OCI-LY1 (cell line): ENCODE measurements at regions not wholly inside any gene's neighbourhood (a gene's known extent, or its start where the extent isn't known, plus 50 kb on each side); places are given as distances from the start of the nearest gene placed in this dataset.

Experiments used
- H2AFZ ChIP-seq: fragments of 200-600 bp; sonication (generic), shearing (Covaris generic); 2 replicates; pipeline ENCODE4 v1.6.0; 2014; ENCODE audit warnings: antibody characterized with exemption, mild to moderate bottlenecking, low read length
- H3F3A ChIP-seq: fragments of 200-600 bp; sonication (generic), shearing (Covaris generic); 2 replicates; pipeline ENCODE4 v1.6.0; 2014; ENCODE audit warnings: mild to moderate bottlenecking, antibody characterized with exemption, low read length, moderate library complexity; ENCODE audit not compliant: insufficient read depth
- H3K27ac ChIP-seq: fragments of 200-600 bp; sonication (generic); 2 replicates; pipeline ENCODE4 v1.5.1; 2014; ENCODE audit warnings: low read length, mixed run types, mild to moderate bottlenecking, low read depth; ENCODE audit not compliant: poor library complexity, severe bottlenecking
- H3K27me3 ChIP-seq: fragments of 200-600 bp; sonication (generic); 2 replicates; pipeline ENCODE4 v1.6.0; 2014; ENCODE audit warnings: antibody characterized with exemption, mild to moderate bottlenecking, low read length, moderate library complexity; ENCODE audit not compliant: insufficient read depth
- H3K36me3 ChIP-seq: fragments of 200-600 bp; sonication (generic); 2 replicates; pipeline ENCODE4 v1.6.1; 2014; ENCODE audit warnings: mild to moderate bottlenecking, antibody characterized with exemption, low read length, moderate library complexity, mixed read lengths; ENCODE audit not compliant: insufficient read depth
- H3K4me1 ChIP-seq: fragments of 200-600 bp; sonication (generic); 2 replicates; pipeline ENCODE4 v1.5.1; 2014; ENCODE audit warnings: mild to moderate bottlenecking, low read length, moderate library complexity; ENCODE audit not compliant: insufficient read depth, severe bottlenecking
- H3K4me2 ChIP-seq: fragments of 200-600 bp; sonication (generic), shearing (Covaris generic); 2 replicates; pipeline ENCODE4 v1.6.1; 2014; ENCODE audit warnings: low read length
- H3K4me3 ChIP-seq: fragments of 200-600 bp; sonication (generic); 2 replicates; pipeline ENCODE4 v1.5.1; 2014; ENCODE audit warnings: low read length, low read depth, mild to moderate bottlenecking, mixed read lengths; ENCODE audit not compliant: poor library complexity, severe bottlenecking
- H3K79me2 ChIP-seq: fragments of 200-600 bp; shearing (Covaris generic); 2 replicates; pipeline ENCODE4 v1.6.1; 2016; ENCODE audit warnings: mixed run types, low read length, mixed read lengths; ENCODE audit not compliant: insufficient read depth
- H3K9ac ChIP-seq: fragments of 200-600 bp; sonication (generic), shearing (Covaris generic); 2 replicates; pipeline ENCODE4 v1.6.1; 2014; ENCODE audit warnings: mild to moderate bottlenecking, low read length, mixed read lengths
- H3K9me2 ChIP-seq: fragments of 200-600 bp; sonication (generic), shearing (Covaris generic); 2 replicates; pipeline ENCODE4 v1.6.1; 2014; ENCODE audit warnings: low read depth, mild to moderate bottlenecking, low read length, mixed read lengths
- H3K9me3 ChIP-seq: fragments of 200-600 bp; shearing (Covaris generic); 2 replicates; pipeline ENCODE4 v1.6.1; 2014; ENCODE audit warnings: low read length, mixed read lengths
- H4K20me1 ChIP-seq: fragments of 200-600 bp; sonication (generic), shearing (Covaris generic); 2 replicates; pipeline ENCODE4 v1.6.0; 2016; ENCODE audit warnings: mild to moderate bottlenecking, low read length; ENCODE audit not compliant: insufficient read depth
- CTCF ChIP-seq: fragments of 200-600 bp; sonication (generic), shearing (Covaris generic); IDR thresholded peaks from 2 replicates; pipeline ENCODE4 v1.5.1; 2017; ENCODE audit warnings: mild to moderate bottlenecking, antibody characterized with exemption, low read length, moderate library complexity, mixed read lengths
- EZH2 ChIP-seq: fragments of 200-600 bp; sonication (generic), shearing (Covaris generic); IDR thresholded peaks from 2 replicates; pipeline ENCODE4 v1.8.0; 2017; ENCODE audit warnings: borderline replicate concordance, mixed run types, mild to moderate bottlenecking, antibody characterized with exemption, low read length, moderate library complexity, mixed read lengths

- H2AFZ ChIP-seq, result no peak overlapping the region
- no peaks in the 10 kb centered on the region for H3F3A ChIP-seq
- H3K4me2 ChIP-seq, result no peak overlapping the region
- H3K9ac ChIP-seq, result no peak overlapping the region
- H3K4me3 ChIP-seq, result no peak overlapping the region
- no peaks in the 10 kb centered on the region for H3K9me2 ChIP-seq
- H3K36me3 ChIP-seq, result no peaks in the 10 kb centered on the region
- H3K27me3 ChIP-seq, result no peaks in the 10 kb centered on the region
- H3K9me3 ChIP-seq, result no peaks in the 10 kb centered on the region
- no peak overlapping the region for H3K27ac ChIP-seq
- H3K79me2 ChIP-seq, result no peaks in the 10 kb centered on the region
- H4K20me1 ChIP-seq, result no peaks in the 10 kb centered on the region
- no peak for TF ChIP-seq EZH2
- TF ChIP-seq CTCF, result no peak
- H3K4me1 ChIP-seq, result no peaks in the 10 kb centered on the region
These were observed 216.9 kb downstream of the CENPC start for GRCh38 chr4:67328393-67328792.

GRCh38 chr4:67328018-67328278 is 217.4 kb downstream of the CENPC start:
- no peaks in the 10 kb centered on the region for H3K27me3 ChIP-seq
- no peak overlapping the region for H2AFZ ChIP-seq
- no peak overlapping the region for H3K4me2 ChIP-seq
- no peak overlapping the region for H3K4me3 ChIP-seq
- no peaks in the 10 kb centered on the region for H3K4me1 ChIP-seq
- H3K9me2 ChIP-seq, result no peaks in the 10 kb centered on the region
- no peaks in the 10 kb centered on the region for H3K9me3 ChIP-seq
- H3K9ac ChIP-seq, result no peak overlapping the region
- TF ChIP-seq EZH2, result no peak
- TF ChIP-seq CTCF, result no peak
- H4K20me1 ChIP-seq, result no peaks in the 10 kb centered on the region
- no peaks in the 10 kb centered on the region for H3K79me2 ChIP-seq
- H3F3A ChIP-seq, result no peaks in the 10 kb centered on the region
- no peak overlapping the region for H3K27ac ChIP-seq
- H3K36me3 ChIP-seq, result no peaks in the 10 kb centered on the region

- TF ChIP-seq CTCF (peak; percentile 89), EZH2 (no peak)
- H3K9ac ChIP-seq, result no peak overlapping the region
- no peak overlapping the region for H2AFZ ChIP-seq
- H3K27me3 ChIP-seq, result no peaks in the 10 kb centered on the region
- no peaks in the 10 kb centered on the region for H4K20me1 ChIP-seq
- no peak overlapping the region for H3K27ac ChIP-seq
- no peaks in the 10 kb centered on the region for H3K9me2 ChIP-seq
- H3K79me2 ChIP-seq, result no peaks in the 10 kb centered on the region
- H3F3A ChIP-seq, result no peaks in the 10 kb centered on the region
- H3K4me1 ChIP-seq, result no peaks in the 10 kb centered on the region
- no peak overlapping the region for H3K4me3 ChIP-seq
- H3K9me3 ChIP-seq, result no peaks in the 10 kb centered on the region
- no peak overlapping the region for H3K4me2 ChIP-seq
- no peaks in the 10 kb centered on the region for H3K36me3 ChIP-seq
These were observed 217.9 kb downstream of the CENPC start for GRCh38 chr4:67327245-67328017.
